Neural crest cell (in vitro differentiated cells): ENCODE measurements at regions not wholly inside any gene's neighbourhood (a gene's known extent, or its start where the extent isn't known, plus 50 kb on each side); places are given as distances from the start of the nearest gene placed in this dataset.

Experiments
- DNase-seq: peaks from one replicate; pipeline ENCODE4 v3.0.0; 2021; ENCODE audit warnings: low read depth, mixed read lengths, low spot score
- H3K27ac Mint-ChIP-seq: one replicate; pipeline ENCODE4 v1.8.0; 2021; ENCODE audit warnings: mild to moderate bottlenecking, mixed read lengths; ENCODE audit not compliant: unreplicated experiment
- H3K27me3 Mint-ChIP-seq: 2 replicates; pipeline ENCODE4 v1.8.0; 2021; ENCODE audit warnings: low read depth, mild to moderate bottlenecking, mixed read lengths
- H3K36me3 Mint-ChIP-seq: 2 replicates; pipeline ENCODE4 v1.8.0; 2021; ENCODE audit warnings: low read depth, mild to moderate bottlenecking, mixed read lengths
- H3K4me1 Mint-ChIP-seq: 2 replicates; pipeline ENCODE4 v1.8.0; 2021; ENCODE audit warnings: mixed read lengths
- H3K4me3 Mint-ChIP-seq: one replicate; pipeline ENCODE4 v1.8.0; 2021; ENCODE audit warnings: mild to moderate bottlenecking, mixed read lengths
- H3K9me3 Mint-ChIP-seq: 2 replicates; pipeline ENCODE4 v1.8.0; 2021; ENCODE audit warnings: mixed read lengths
- TF ChIP-seq, protein P1 (sequence below): fragments of 200-600 bp; sonication (generic); conservative IDR thresholded peaks from 2 replicates; pipeline ENCODE4 v1.5.0; 2021; ENCODE audit warnings: antibody characterized with exemption, mild to moderate bottlenecking

DNA sequence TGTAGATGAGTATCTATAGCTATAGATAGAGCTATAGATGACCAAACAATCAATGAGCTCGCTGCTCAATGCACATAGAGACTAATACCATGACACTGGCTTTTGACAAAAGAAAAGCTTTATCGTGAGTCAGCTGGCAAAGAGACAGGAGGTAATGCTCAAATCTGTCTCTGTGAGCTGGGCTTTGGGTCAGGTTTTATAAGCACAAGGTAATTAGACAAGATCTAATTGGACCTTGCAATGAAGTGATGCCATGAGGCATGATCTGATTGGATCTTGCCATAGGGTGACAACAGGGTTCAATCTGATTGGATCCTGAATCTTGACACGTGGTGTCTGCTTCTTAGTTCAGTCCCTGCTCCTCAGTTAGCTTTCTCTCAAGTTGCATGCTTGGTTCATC is 180.7 kb upstream of the MXRA5 start:
- Mint-ChIP-seq H3K36me3 (no peaks in the 10 kb centered on the region), H3K27ac (no peak overlapping the region), H3K4me1 (no peaks in the 10 kb centered on the region), H3K9me3 (no peaks in the 10 kb centered on the region), H3K27me3 (no peaks in the 10 kb centered on the region), H3K4me3 (no peak overlapping the region)
- TF ChIP-seq, protein P1, sequence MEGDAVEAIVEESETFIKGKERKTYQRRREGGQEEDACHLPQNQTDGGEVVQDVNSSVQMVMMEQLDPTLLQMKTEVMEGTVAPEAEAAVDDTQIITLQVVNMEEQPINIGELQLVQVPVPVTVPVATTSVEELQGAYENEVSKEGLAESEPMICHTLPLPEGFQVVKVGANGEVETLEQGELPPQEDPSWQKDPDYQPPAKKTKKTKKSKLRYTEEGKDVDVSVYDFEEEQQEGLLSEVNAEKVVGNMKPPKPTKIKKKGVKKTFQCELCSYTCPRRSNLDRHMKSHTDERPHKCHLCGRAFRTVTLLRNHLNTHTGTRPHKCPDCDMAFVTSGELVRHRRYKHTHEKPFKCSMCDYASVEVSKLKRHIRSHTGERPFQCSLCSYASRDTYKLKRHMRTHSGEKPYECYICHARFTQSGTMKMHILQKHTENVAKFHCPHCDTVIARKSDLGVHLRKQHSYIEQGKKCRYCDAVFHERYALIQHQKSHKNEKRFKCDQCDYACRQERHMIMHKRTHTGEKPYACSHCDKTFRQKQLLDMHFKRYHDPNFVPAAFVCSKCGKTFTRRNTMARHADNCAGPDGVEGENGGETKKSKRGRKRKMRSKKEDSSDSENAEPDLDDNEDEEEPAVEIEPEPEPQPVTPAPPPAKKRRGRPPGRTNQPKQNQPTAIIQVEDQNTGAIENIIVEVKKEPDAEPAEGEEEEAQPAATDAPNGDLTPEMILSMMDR: no peak
- DNase-seq: no peak

DNA sequence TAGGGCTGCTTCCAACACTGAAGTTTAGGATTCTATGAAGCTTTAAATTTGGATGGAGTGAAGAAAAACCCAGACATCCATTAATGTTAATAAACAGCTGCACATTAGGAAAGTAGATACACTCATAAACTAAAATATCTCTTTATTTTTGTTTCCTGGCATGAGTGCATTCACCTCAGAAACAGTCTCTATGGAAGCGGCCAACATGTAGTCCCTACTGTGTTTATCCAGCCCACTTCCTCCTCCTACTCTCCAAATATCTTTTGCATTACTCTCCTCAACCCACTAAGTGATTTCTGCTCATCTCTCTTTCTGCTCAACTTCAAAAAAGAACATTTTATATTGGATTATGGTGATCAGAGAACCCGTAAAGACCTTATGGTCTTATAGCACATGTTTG is 180.3 kb upstream of the MXRA5 start:
- Mint-ChIP-seq H3K36me3 (no peaks in the 10 kb centered on the region), H3K27ac (no peak overlapping the region), H3K4me3 (no peak overlapping the region), H3K27me3 (no peaks in the 10 kb centered on the region), H3K4me1 (no peaks in the 10 kb centered on the region), H3K9me3 (no peaks in the 10 kb centered on the region)
- TF ChIP-seq, protein P1: no peak
- DNase-seq: no peak

DNA sequence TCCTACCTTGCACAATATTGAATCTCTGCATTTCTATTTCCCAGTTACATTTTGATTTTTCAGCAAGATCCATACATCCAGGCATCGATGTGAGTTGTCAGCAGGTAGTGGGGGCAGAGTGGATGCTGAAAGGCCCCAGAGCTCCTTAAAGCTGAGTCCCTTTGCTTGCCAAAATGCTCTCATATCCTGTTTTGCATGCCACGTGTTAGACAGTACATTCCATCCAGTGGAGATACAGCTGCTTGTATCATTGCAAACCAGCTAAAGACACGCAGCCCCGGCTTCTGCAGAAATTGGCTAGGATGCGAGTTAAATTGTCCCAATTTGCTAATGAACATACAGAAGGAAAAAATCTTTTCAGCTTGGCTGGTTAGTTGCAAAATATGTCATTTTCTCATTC is 179.6 kb upstream of the MXRA5 start:
- Mint-ChIP-seq H3K4me1 (no peaks in the 10 kb centered on the region), H3K27me3 (no peaks in the 10 kb centered on the region), H3K4me3 (no peak overlapping the region), H3K9me3 (no peaks in the 10 kb centered on the region), H3K27ac (no peak overlapping the region), H3K36me3 (no peaks in the 10 kb centered on the region)
- DNase-seq: no peak
- TF ChIP-seq, protein P1: no peak

DNA sequence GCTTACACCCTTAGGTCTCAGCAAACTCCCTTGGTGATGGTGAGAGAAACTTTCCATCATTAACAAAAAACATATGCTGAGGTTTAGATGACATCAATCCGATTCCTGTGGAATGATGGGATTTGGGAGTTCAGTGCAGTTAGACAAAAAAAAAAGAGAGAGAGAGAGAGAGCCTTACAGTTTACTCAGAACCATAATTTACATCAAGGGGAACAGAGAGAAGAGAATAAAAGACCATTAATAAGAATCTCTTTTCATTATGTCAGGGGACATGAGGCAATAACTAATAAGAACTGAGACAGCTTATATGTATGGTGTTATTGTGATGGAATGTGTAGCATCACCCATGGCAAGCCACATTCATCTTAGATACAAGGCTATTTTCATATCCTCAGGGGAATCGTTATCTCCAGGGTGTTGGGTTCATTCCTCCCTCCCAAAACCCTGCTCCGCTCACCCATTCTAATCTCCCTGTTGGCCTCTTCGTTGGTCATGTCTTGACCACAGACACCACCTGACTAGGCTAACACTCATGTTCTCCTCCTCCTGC is 175.7 kb upstream of the MXRA5 start:
- Mint-ChIP-seq H3K9me3 (peaks cover 3% of the 10 kb centered on the region), H3K4me1 (peaks cover 12% of the 10 kb centered on the region), H3K27ac (no peak overlapping the region), H3K27me3 (no peaks in the 10 kb centered on the region), H3K4me3 (no peak overlapping the region), H3K36me3 (no peaks in the 10 kb centered on the region)
- DNase-seq: no peak
- TF ChIP-seq, protein P1: no peak

DNA sequence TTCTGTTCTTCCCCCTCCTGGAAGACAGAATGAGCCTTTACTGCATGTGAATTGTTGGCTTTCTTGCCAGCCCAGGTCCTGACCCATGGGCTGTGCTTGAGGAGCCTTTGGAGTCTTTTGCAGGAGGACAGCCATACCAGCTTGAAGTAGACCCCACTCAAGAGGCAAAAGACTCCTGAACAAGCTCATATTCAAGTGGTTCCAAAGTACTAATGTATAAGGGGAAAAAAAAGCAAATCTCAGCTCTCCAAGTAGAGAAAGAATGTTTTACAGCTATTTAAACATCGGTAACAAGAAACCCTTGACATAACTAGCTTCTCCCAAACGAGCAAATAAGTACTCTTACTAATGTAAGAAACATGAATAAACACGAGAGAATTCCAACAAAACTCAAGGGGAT is 174.9 kb upstream of the MXRA5 start:
- Mint-ChIP-seq H3K27me3 (no peaks in the 10 kb centered on the region), H3K4me3 (no peak overlapping the region), H3K9me3 (peaks cover 5% of the 10 kb centered on the region), H3K27ac (no peak overlapping the region), H3K36me3 (no peaks in the 10 kb centered on the region), H3K4me1 (peaks cover 14% of the 10 kb centered on the region)
- TF ChIP-seq, protein P1: no peak
- no peak for DNase-seq

DNA sequence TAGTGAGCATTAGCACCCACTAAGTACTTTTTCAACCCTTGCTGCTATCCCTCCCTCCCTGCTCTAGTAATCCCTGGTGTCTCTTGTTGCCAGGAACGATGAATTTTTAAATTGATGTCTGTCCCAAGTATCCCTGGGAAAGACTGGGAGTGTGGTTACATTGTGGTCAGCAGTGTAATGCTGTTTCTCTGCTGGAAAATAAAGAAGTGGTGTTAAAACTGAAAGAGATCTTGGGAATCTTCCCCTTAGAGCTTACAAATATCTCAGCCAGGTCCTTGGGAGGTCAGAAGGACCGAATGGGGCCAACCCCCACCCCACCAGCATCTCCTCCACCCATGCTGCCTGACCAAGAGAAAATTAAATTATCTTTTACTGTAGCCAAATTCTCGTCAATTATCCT is 174.5 kb upstream of the MXRA5 start:
- TF ChIP-seq, protein P1: no peak
- no peak for DNase-seq
- H3K36me3 Mint-ChIP-seq: no peaks in the 10 kb centered on the region
- H3K4me1 Mint-ChIP-seq: peaks cover 17% of the 10 kb centered on the region
- no peaks in the 10 kb centered on the region for H3K27me3 Mint-ChIP-seq
- H3K4me3 Mint-ChIP-seq: no peak overlapping the region
- peaks cover 5% of the 10 kb centered on the region for H3K9me3 Mint-ChIP-seq
- H3K27ac Mint-ChIP-seq: no peak overlapping the region
